PC-9 (cell line): ENCODE measurements at regions not wholly inside any gene's neighbourhood (a gene's known extent, or its start where the extent isn't known, plus 50 kb on each side); places are given as distances from the start of the nearest gene placed in this dataset.

Source experiments
- CTCF ChIP-seq: fragments of 200-600 bp; sonication (generic); conservative IDR thresholded peaks from 2 replicates; pipeline ENCODE4 v1.6.1; 2017; ENCODE audit warnings: mixed run types, antibody characterized with exemption, mild to moderate bottlenecking, moderate library complexity
- EZH2 ChIP-seq: fragments of 200-600 bp; sonication (generic); IDR thresholded peaks from 2 replicates; pipeline ENCODE4 v1.8.0; 2017; ENCODE audit warnings: antibody characterized with exemption, low read depth

GRCh38 chr6:170151321-170151771 lies 139.5 kb downstream of the DLL1 start:
- TF ChIP-seq EZH2: no peak
- no peak for TF ChIP-seq CTCF
